ENCODE measurements at regions not wholly inside any gene's neighbourhood (a gene's known extent, or its start where the extent isn't known, plus 50 kb on each side); places are given as distances from the start of the nearest gene placed in this dataset.

DNA sequence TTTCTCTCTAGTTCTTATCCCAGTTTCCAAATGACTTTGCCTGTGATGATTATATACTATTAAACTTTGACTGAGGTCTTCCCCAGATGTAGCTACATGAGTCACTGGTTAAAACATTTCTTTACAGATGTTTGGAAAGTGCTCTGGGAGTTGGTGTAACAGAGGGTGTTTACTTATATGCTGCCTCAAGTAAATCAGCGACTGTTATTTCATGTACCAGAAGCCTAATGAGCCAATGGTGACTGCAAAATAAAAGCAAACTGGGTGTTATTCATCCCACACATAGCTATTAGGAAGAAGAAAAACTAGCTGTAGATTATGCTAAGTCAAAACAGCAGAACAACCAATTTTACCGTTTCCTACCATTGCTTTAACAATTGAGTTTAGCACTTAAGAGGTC, 929.7 kb upstream of the SEMA6A start:
- TF ChIP-seq, protein P1, sequence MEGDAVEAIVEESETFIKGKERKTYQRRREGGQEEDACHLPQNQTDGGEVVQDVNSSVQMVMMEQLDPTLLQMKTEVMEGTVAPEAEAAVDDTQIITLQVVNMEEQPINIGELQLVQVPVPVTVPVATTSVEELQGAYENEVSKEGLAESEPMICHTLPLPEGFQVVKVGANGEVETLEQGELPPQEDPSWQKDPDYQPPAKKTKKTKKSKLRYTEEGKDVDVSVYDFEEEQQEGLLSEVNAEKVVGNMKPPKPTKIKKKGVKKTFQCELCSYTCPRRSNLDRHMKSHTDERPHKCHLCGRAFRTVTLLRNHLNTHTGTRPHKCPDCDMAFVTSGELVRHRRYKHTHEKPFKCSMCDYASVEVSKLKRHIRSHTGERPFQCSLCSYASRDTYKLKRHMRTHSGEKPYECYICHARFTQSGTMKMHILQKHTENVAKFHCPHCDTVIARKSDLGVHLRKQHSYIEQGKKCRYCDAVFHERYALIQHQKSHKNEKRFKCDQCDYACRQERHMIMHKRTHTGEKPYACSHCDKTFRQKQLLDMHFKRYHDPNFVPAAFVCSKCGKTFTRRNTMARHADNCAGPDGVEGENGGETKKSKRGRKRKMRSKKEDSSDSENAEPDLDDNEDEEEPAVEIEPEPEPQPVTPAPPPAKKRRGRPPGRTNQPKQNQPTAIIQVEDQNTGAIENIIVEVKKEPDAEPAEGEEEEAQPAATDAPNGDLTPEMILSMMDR (IDR thresholded peaks at IDR 0.05) = no peak
- TF ChIP-seq POLR2AphosphoS5 (IDR thresholded peaks at IDR 0.05) (no peak), POLR2A (IDR thresholded peaks at IDR 0.05) (no peak)
